Kidney (tissue), 13 donors: ENCODE measurements at regions not wholly inside any gene's neighbourhood (a gene's known extent, or its start where the extent isn't known, plus 50 kb on each side); places are given as distances from the start of the nearest gene placed in this dataset.

Experiments used
- DNase-seq, 5 donors: peaks; one replicate each; pipeline ENCODE4 v3.0.0-alpha.2; 2013 to 2020
- FAIRE-seq: peaks from 2 replicates; lab custom pipeline; 2012; peaks lifted over from hg19 to GRCh38; lab: Jason Lieb, UNC
- H3K27ac ChIP-seq, 2 donors: one replicate each; pipeline ENCODE4 v1.7.0; 2013; ENCODE audit warnings: low read depth in 2 of 2, low read length in 2 of 2, inconsistent platforms in 1 of 2
- H3K27me3 ChIP-seq: one replicate; pipeline ENCODE4 v1.7.1; 2013; ENCODE audit warnings: low read length, inconsistent platforms; ENCODE audit not compliant: control insufficient read depth, insufficient read depth
- H3K36me3 ChIP-seq, 3 donors: one replicate each; pipeline versions ENCODE4 v1.7.0 to v1.7.1; 2013; ENCODE audit warnings: low read length in 3 of 3, control low read depth in 1 of 3, inconsistent platforms in 1 of 3; ENCODE audit not compliant: insufficient read depth in 3 of 3, control insufficient read depth in 2 of 3
- H3K4me1 ChIP-seq, 3 donors: one replicate each; pipeline versions ENCODE4 v1.7.0 to v1.7.1; 2013; ENCODE audit warnings: low read length in 3 of 3, inconsistent platforms in 1 of 3, low read depth in 1 of 3; ENCODE audit not compliant: control insufficient read depth in 2 of 3, insufficient read depth in 2 of 3
- H3K4me3 ChIP-seq, 3 donors: one replicate each; pipeline versions ENCODE4 v1.7.0 to v1.8.1; 2013; ENCODE audit warnings: low read length in 3 of 3, control low read depth in 1 of 3, inconsistent platforms in 1 of 3
- H3K9ac ChIP-seq, 3 donors: one replicate each; pipeline versions ENCODE4 v1.7.0 to v1.7.1; 2013; ENCODE audit warnings: low read length in 3 of 3, control low read depth in 1 of 3, inconsistent platforms in 1 of 3
- H3K9me3 ChIP-seq, 3 donors: one replicate each; pipeline versions ENCODE4 v1.7.0 to v1.7.1; 2013; ENCODE audit warnings: low read length in 3 of 3, control low read depth in 1 of 3, inconsistent platforms in 1 of 3; ENCODE audit not compliant: control insufficient read depth in 2 of 3, insufficient read depth in 1 of 3
- intact Hi-C: fragments of 100-400 bp; cut with DNase I; formaldehyde crosslinking; loops from one replicate; pipeline ENCODE4 v1.11.1; 2022
- TF ChIP-seq, protein P1 (sequence below): IDR thresholded peaks from 3 replicates; pipeline ENCODE4 v1.5.1; 2012; ENCODE audit warnings: mild to moderate bottlenecking, moderate library complexity, borderline replicate concordance; ENCODE audit not compliant: insufficient read depth; ENCODE audit errors: extremely low read depth
- donor health status: control.
- donor health status: control.
- donor health status: control.
- donor health status: control.
- donor health status: control.
- donor health status: DM: yes; HTN: yes; CAD: no.
- donor health status: Normal renal cell carcinoma (clear cell type).

DNA sequence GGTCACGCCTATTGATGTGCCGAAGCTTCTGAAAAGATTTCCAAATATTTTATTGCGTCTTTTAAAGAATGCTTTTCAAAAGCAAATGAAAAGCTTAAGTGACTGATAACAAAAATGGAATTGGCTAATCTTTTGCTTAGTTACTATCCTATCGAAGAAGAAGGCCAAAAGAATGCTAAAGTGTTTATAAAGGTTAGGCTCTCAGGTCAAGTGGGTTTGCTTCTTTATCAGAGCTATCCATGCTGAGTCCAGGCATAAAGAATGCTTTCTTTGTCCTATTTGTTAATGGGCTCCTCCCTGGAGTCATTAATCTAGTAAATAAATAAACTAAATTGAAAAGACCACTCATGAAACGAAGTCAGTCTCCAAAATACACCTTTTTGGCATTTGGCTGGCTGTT, 133.4 kb upstream of the LYPLAL1 start:
- DNase-seq (no peak), FAIRE-seq (no peak)
- no peaks in the 10 kb centered on the region for H3K4me1 ChIP-seq
- no peaks in the 10 kb centered on the region for H3K9me3 ChIP-seq
- H3K27me3 ChIP-seq: no peaks in the 10 kb centered on the region
- TF ChIP-seq, protein P1, sequence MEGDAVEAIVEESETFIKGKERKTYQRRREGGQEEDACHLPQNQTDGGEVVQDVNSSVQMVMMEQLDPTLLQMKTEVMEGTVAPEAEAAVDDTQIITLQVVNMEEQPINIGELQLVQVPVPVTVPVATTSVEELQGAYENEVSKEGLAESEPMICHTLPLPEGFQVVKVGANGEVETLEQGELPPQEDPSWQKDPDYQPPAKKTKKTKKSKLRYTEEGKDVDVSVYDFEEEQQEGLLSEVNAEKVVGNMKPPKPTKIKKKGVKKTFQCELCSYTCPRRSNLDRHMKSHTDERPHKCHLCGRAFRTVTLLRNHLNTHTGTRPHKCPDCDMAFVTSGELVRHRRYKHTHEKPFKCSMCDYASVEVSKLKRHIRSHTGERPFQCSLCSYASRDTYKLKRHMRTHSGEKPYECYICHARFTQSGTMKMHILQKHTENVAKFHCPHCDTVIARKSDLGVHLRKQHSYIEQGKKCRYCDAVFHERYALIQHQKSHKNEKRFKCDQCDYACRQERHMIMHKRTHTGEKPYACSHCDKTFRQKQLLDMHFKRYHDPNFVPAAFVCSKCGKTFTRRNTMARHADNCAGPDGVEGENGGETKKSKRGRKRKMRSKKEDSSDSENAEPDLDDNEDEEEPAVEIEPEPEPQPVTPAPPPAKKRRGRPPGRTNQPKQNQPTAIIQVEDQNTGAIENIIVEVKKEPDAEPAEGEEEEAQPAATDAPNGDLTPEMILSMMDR: no peak
- no peak overlapping the region for H3K9ac ChIP-seq
- no peak overlapping the region for H3K27ac ChIP-seq
- H3K4me3 ChIP-seq: no peak overlapping the region
- no peaks in the 10 kb centered on the region for H3K36me3 ChIP-seq
- intact Hi-C loops: no loop called here

DNA sequence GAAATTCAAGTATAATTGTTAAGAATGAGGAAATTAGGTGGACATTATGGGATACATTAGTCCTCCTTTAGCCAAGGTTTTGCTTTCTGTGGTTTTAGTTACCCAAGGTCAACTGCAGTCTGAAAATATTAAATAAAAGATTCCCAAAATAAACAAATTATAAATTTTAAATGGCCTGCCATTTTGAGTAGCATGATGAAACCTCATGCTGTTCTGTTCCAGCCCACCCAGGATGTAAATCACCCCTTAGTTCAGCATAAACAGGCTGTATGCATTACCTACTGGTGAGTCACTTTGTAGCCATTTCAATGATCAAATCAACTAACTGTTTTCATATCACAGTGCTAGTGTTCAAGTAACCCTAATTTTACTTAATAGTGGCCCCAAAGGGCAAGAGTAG, 132.5 kb upstream of the LYPLAL1 start:
- Histone ChIP-seq H3K4me1 (no peaks in the 10 kb centered on the region), H3K27me3 (no peaks in the 10 kb centered on the region), H3K36me3 (no peaks in the 10 kb centered on the region), H3K27ac (no peak overlapping the region), H3K9ac (no peak overlapping the region), H3K9me3 (no peaks in the 10 kb centered on the region), H3K4me3 (no peak overlapping the region)
- no peak for FAIRE-seq
- intact Hi-C loops: no loop called here
- TF ChIP-seq, protein P1: no peak
- DNase-seq: no peak

DNA sequence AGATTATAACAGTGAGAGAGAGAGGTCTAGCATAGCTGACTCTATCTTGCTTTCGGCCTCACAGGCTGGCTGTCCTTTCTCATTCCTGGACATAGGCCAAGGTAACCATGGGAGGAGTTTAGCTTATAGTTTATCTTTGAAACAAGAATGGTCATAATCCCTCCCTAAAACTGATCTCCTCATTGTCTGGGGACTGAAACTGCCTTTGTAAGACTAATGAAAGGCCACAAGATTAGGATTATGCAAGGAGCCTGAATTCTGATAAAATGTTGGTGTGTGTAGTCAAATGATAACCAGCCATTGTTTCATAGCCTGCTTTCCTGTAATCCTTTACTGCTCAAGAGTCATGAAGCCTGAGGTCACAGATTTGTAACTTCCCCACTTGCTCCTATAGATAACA, 131.9 kb upstream of the LYPLAL1 start:
- DNase-seq (no peak), FAIRE-seq (no peak)
- Histone ChIP-seq H3K27me3 (no peaks in the 10 kb centered on the region), H3K4me3 (no peak overlapping the region), H3K9me3 (no peaks in the 10 kb centered on the region), H3K36me3 (no peaks in the 10 kb centered on the region), H3K27ac (no peak overlapping the region), H3K9ac (no peak overlapping the region), H3K4me1 (no peaks in the 10 kb centered on the region)
- TF ChIP-seq, protein P1: no peak
- intact Hi-C loops: no loop called here

DNA sequence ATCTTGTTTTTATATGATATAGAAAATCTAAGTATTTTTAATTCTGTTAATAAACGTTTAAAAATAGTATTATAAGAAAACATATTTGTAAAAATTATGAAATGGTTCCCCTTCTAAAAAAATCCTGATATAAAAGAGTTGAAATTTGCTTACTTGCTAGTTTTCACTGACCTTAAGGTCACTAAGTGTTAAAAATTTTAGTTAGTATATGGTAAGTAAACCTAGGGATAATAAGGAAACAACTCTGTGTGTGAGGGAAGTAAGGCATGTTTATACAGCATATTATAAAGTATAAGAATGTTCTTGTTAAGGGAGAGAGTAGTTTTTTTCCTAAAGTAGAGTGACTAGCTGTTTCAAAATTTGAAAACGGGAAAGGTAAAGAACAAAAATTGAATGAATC, 130.9 kb upstream of the LYPLAL1 start:
- FAIRE-seq (no peak), DNase-seq (no peak)
- Histone ChIP-seq H3K4me1 (no peaks in the 10 kb centered on the region), H3K27me3 (no peaks in the 10 kb centered on the region), H3K4me3 (no peak overlapping the region), H3K9ac (no peak overlapping the region), H3K9me3 (no peaks in the 10 kb centered on the region), H3K36me3 (no peaks in the 10 kb centered on the region), H3K27ac (no peak overlapping the region)
- TF ChIP-seq, protein P1: no peak
- intact Hi-C loops: no loop called here
